Activated naive CD4-positive, alpha-beta T cell treated with anti-CD3 and anti-CD28 coated beads for 36 hours (primary cell): ENCODE measurements at regions not wholly inside any gene's neighbourhood (a gene's known extent, or its start where the extent isn't known, plus 50 kb on each side); places are given as distances from the start of the nearest gene placed in this dataset.
"Not testable (repeated sequence)": the region's sequence is repeated elsewhere in the genome, so short reads cannot be mapped to it uniquely, and the experiment has no call there.

Source experiments
- CTCF ChIA-PET: fragments of 350-600 bp; sonication (Branson Sonifier 250); formaldehyde crosslinking; loops from one replicate; lab custom pipeline; 2021; ENCODE audit warnings: antibody characterized with exemption; lab: Charles Lee
- DNase-seq: peaks from one replicate; pipeline ENCODE4 v3.0.0-alpha.2; 2020
- H3K27ac Mint-ChIP-seq: one replicate; pipeline ENCODE4 v1.8.0; 2021; ENCODE audit warnings: mild to moderate bottlenecking, mixed read lengths
- H3K27me3 Mint-ChIP-seq: one replicate; pipeline ENCODE4 v1.8.0; 2021; ENCODE audit warnings: low read depth, mixed read lengths
- H3K36me3 Mint-ChIP-seq: one replicate; pipeline ENCODE4 v1.8.0; 2021; ENCODE audit warnings: low read depth, mixed read lengths
- H3K4me1 Mint-ChIP-seq: one replicate; pipeline ENCODE4 v1.8.0; 2021; ENCODE audit warnings: low read depth, mixed read lengths
- H3K4me3 Mint-ChIP-seq: one replicate; pipeline ENCODE4 v1.8.0; 2021; ENCODE audit warnings: mild to moderate bottlenecking, moderate library complexity, mixed read lengths
- H3K9me3 Mint-ChIP-seq: one replicate; pipeline ENCODE4 v1.8.0; 2021; ENCODE audit warnings: mixed read lengths
- intact Hi-C: fragments of 100-400 bp; cut with micrococcal nuclease; formaldehyde crosslinking; loops from one replicate; pipeline ENCODE4 v1.15.1; 2023

GRCh38 chr1:30445449-30445848 lies 277.9 kb downstream of the MATN1 start:
- Mint-ChIP-seq H3K27me3 (peaks cover 10% of the 10 kb centered on the region), H3K4me3 (no peak overlapping the region), H3K27ac (no peak overlapping the region), H3K36me3 (no peaks in the 10 kb centered on the region), H3K9me3 (peaks cover 3% of the 10 kb centered on the region), H3K4me1 (no peaks in the 10 kb centered on the region)
- intact Hi-C loops = no loop called here
- no peak for DNase-seq
- CTCF ChIA-PET = no interaction called here

GRCh38 chr1:30444850-30445249 lies 278.5 kb downstream of the MATN1 start:
- peaks cover 10% of the 10 kb centered on the region for H3K27me3 Mint-ChIP-seq
- H3K27ac Mint-ChIP-seq = no peak overlapping the region
- DNase-seq = no peak
- H3K4me1 Mint-ChIP-seq = no peaks in the 10 kb centered on the region
- no peaks in the 10 kb centered on the region for H3K36me3 Mint-ChIP-seq
- H3K9me3 Mint-ChIP-seq = peaks cover 3% of the 10 kb centered on the region
- H3K4me3 Mint-ChIP-seq = no peak overlapping the region
- intact Hi-C loops = no loop called here
- CTCF ChIA-PET = no interaction called here

- Mint-ChIP-seq H3K4me1 (no peaks in the 10 kb centered on the region), H3K9me3 (peaks cover 3% of the 10 kb centered on the region), H3K4me3 (no peak overlapping the region), H3K27me3 (peaks cover 10% of the 10 kb centered on the region), H3K27ac (no peak overlapping the region), H3K36me3 (no peaks in the 10 kb centered on the region)
- intact Hi-C loops = no loop called here
- CTCF ChIA-PET = interaction anchor here (0.6 to 0.7 kb wide), 2 partner anchors 510 to 1028 kb away, joined by 3 to 4 read pairs; no protein-coding TSS in a partner anchor
- no peak for DNase-seq
Measured at GRCh38 chr1:30444401-30444800, 279.0 kb downstream of the MATN1 start.

- intact Hi-C loops, DNase-seq, H3K27ac Mint-ChIP-seq, H3K27me3 Mint-ChIP-seq, H3K4me1 Mint-ChIP-seq, CTCF ChIA-PET, H3K36me3 Mint-ChIP-seq, H3K9me3 Mint-ChIP-seq, H3K4me3 Mint-ChIP-seq: not testable (repeated sequence)
Measured at GRCh38 chr1:30438274-30438673, 285.1 kb downstream of the MATN1 start.

- Mint-ChIP-seq H3K4me1 (no peaks in the 10 kb centered on the region), H3K27ac (no peak overlapping the region), H3K9me3 (peaks cover 5% of the 10 kb centered on the region), H3K27me3 (peaks cover 12% of the 10 kb centered on the region), H3K36me3 (no peaks in the 10 kb centered on the region), H3K4me3 (no peak overlapping the region)
- intact Hi-C loops = no loop called here
- CTCF ChIA-PET = no interaction called here
- DNase-seq = no peak
Measured at GRCh38 chr1:30437059-30437576, 286.3 kb downstream of the MATN1 start.

GRCh38 chr1:30427545-30427944 lies 295.8 kb downstream of the MATN1 start:
- Mint-ChIP-seq H3K27ac (no peak overlapping the region), H3K27me3 (peaks cover 33% of the 10 kb centered on the region), H3K4me1 (no peaks in the 10 kb centered on the region), H3K36me3 (no peaks in the 10 kb centered on the region), H3K9me3 (peaks cover 12% of the 10 kb centered on the region), H3K4me3 (no peak overlapping the region)
- intact Hi-C loops = no loop called here
- CTCF ChIA-PET = interaction anchor here (0.7 kb wide), 1 partner anchor 33 kb away, joined by 3 read pairs; no protein-coding TSS in a partner anchor
- no peak for DNase-seq

- no peaks in the 10 kb centered on the region for H3K36me3 Mint-ChIP-seq
- CTCF ChIA-PET = no interaction called here
Measured at GRCh38 chr1:30425046-30425445, 298.3 kb downstream of the MATN1 start.

GRCh38 chr1:30423570-30423969 lies 299.8 kb downstream of the MATN1 start:
- CTCF ChIA-PET = no interaction called here
- H3K36me3 Mint-ChIP-seq = no peaks in the 10 kb centered on the region
- intact Hi-C loops = no loop called here
- no peaks in the 10 kb centered on the region for H3K4me1 Mint-ChIP-seq
- no peak overlapping the region for H3K27ac Mint-ChIP-seq
- H3K27me3 Mint-ChIP-seq = peaks cover 24% of the 10 kb centered on the region
- H3K9me3 Mint-ChIP-seq = peaks cover 12% of the 10 kb centered on the region
- no peak overlapping the region for H3K4me3 Mint-ChIP-seq
- DNase-seq = no peak

More at GRCh38 chr1:30425046-30425445, 298.3 kb downstream of the MATN1 start:
- Mint-ChIP-seq H3K9me3 (peaks cover 12% of the 10 kb centered on the region), H3K27me3 (peaks cover 24% of the 10 kb centered on the region), H3K4me3 (no peak overlapping the region), H3K4me1 (no peaks in the 10 kb centered on the region), H3K27ac (no peak overlapping the region)
- intact Hi-C loops = no loop called here
- DNase-seq = no peak

- CTCF ChIA-PET = interaction anchor here (0.6 kb wide), 1 partner anchor 29 kb away, joined by 3 read pairs; no protein-coding TSS in a partner anchor
- peaks cover 16% of the 10 kb centered on the region for H3K27me3 Mint-ChIP-seq
- no peaks in the 10 kb centered on the region for H3K36me3 Mint-ChIP-seq
- H3K27ac Mint-ChIP-seq = no peak overlapping the region
- peaks cover 4% of the 10 kb centered on the region for H3K9me3 Mint-ChIP-seq
- H3K4me1 Mint-ChIP-seq = no peaks in the 10 kb centered on the region
- DNase-seq = no peak
- intact Hi-C loops = no loop called here
- H3K4me3 Mint-ChIP-seq = no peak overlapping the region
Measured at GRCh38 chr1:30422251-30422650, 301.1 kb downstream of the MATN1 start.

- no peak for DNase-seq
- Mint-ChIP-seq H3K27ac (no peak overlapping the region), H3K9me3 (no peaks in the 10 kb centered on the region), H3K4me3 (no peak overlapping the region), H3K36me3 (no peaks in the 10 kb centered on the region), H3K27me3 (peaks cover 11% of the 10 kb centered on the region), H3K4me1 (no peaks in the 10 kb centered on the region)
- intact Hi-C loops = no loop called here
- CTCF ChIA-PET = interaction anchor here (1.2 kb wide), 1 partner anchor 40 kb away, joined by 3 read pairs; no protein-coding TSS in a partner anchor
Measured at GRCh38 chr1:30420519-30421050, 302.8 kb downstream of the MATN1 start.

GRCh38 chr1:30419831-30420230 lies 303.6 kb downstream of the MATN1 start:
- H3K9me3 Mint-ChIP-seq = no peaks in the 10 kb centered on the region
- CTCF ChIA-PET = no interaction called here
- H3K27ac Mint-ChIP-seq = no peak overlapping the region
- H3K4me1 Mint-ChIP-seq = no peaks in the 10 kb centered on the region
- intact Hi-C loops = no loop called here
- H3K4me3 Mint-ChIP-seq = no peak overlapping the region
- H3K27me3 Mint-ChIP-seq = peaks cover 10% of the 10 kb centered on the region
- DNase-seq = no peak
- H3K36me3 Mint-ChIP-seq = no peaks in the 10 kb centered on the region

GRCh38 chr1:30418939-30419720 lies 304.3 kb downstream of the MATN1 start:
- Mint-ChIP-seq H3K27ac (no peak overlapping the region), H3K36me3 (no peaks in the 10 kb centered on the region), H3K4me3 (no peak overlapping the region), H3K4me1 (no peaks in the 10 kb centered on the region), H3K9me3 (no peaks in the 10 kb centered on the region), H3K27me3 (peaks cover 10% of the 10 kb centered on the region)
- CTCF ChIA-PET = no interaction called here
- intact Hi-C loops = no loop called here
- no peak for DNase-seq
